Gastrocnemius medialis (tissue), 4 donors: ENCODE measurements at regions not wholly inside any gene's neighbourhood (a gene's known extent, or its start where the extent isn't known, plus 50 kb on each side); places are given as distances from the start of the nearest gene placed in this dataset.

ENCODE experiments used
- ATAC-seq, 2 donors: fragments of 150-250 bp; one replicate each; pipeline ENCODE4 v1.9.1; 2016
- DNase-seq, 2 donors: peaks; one replicate each; pipeline ENCODE4 v3.0.0-alpha.2; 2019
- H3K27ac ChIP-seq, 4 donors: fragments of 200-600 bp; sonication (generic); 1 replicate in 1 of 4; 2 replicates in 3 of 4; pipeline ENCODE4 v1.5.1; 2016 to 2018; ENCODE audit warnings: mild to moderate bottlenecking in 2 of 4, moderate library complexity in 1 of 4
- H3K27me3 ChIP-seq, 3 donors: fragments of 200-600 bp; sonication (generic) in 2 of 3; 1 replicate in 1 of 3; 2 replicates in 2 of 3; pipeline versions ENCODE4 v1.5.1 to v1.6.0; 2016 to 2019; ENCODE audit warnings: mild to moderate bottlenecking in 1 of 3, moderate library complexity in 1 of 3
- H3K36me3 ChIP-seq, 2 donors: fragments of 200-600 bp; sonication (generic) in 1 of 2; one replicate each; pipeline ENCODE4 v1.5.1; 2017 to 2018
- H3K4me1 ChIP-seq, 2 donors: fragments of 200-600 bp; sonication (generic) in 1 of 2; one replicate each; pipeline ENCODE4 v1.5.1; 2016 to 2017; ENCODE audit warnings: mild to moderate bottlenecking in 2 of 2
- H3K4me3 ChIP-seq, 4 donors: fragments of 200-600 bp; sonication (generic) in 3 of 4; 1 replicate in 1 of 4; 2 replicates in 3 of 4; pipeline ENCODE4 v1.5.1; 2016 to 2019; ENCODE audit warnings: mild to moderate bottlenecking in 2 of 4
- H3K9me3 ChIP-seq, 3 donors: fragments of 200-600 bp; sonication (generic) in 2 of 3; 1 replicate in 1 of 3; 2 replicates in 2 of 3; pipeline ENCODE4 v1.5.1; 2016 to 2019
- CTCF ChIP-seq, 5 experiments: fragments of 450-650 bp in 3 of 5; fragments of 200-600 bp in 2 of 5; sonication (generic) in 2 of 5; IDR thresholded peaks in 4 of 5; conservative IDR thresholded peaks in 1 of 5; 1 replicate in 4 of 5; 2 replicates in 1 of 5; pipeline ENCODE4 v1.5.1; 2016 to 2019; ENCODE audit warnings: antibody characterized with exemption in 5 of 5, mild to moderate bottlenecking in 3 of 5, moderate library complexity in 3 of 5
- POLR2A ChIP-seq, 2 donors: fragments of 450-650 bp; IDR thresholded peaks; one replicate each; pipeline ENCODE4 v1.6.1; 2017; ENCODE audit warnings: antibody characterized with exemption in 2 of 2, mild to moderate bottlenecking in 2 of 2, moderate library complexity in 2 of 2
- in situ Hi-C, 4 donors: fragments of 200-750 bp; cut with MboI; loops; one replicate each; pipeline versions ENCODE4 v1.15.0 to v1.8.0; 2017; ENCODE audit warnings: low sequenced_read_pairs in 4 of 4
- intact Hi-C: fragments of 100-400 bp; cut with DNase I; formaldehyde crosslinking; loops from one replicate; pipeline ENCODE4 v1.15.1; 2023; ENCODE audit warnings: low total_unique reads

GRCh38 chr2:16137080-16137755 is 196.9 kb downstream of the MYCN start:
- DNase-seq (no peak), ATAC-seq (no peak)
- H3K27me3 ChIP-seq, result no peaks in the 10 kb centered on the region
- no peaks in the 10 kb centered on the region for H3K36me3 ChIP-seq
- no peak overlapping the region for H3K27ac ChIP-seq
- in situ Hi-C loops, result no loop called here
- H3K4me1 ChIP-seq, result no peaks in the 10 kb centered on the region
- no peak overlapping the region for H3K4me3 ChIP-seq
- no peaks in the 10 kb centered on the region for H3K9me3 ChIP-seq
- intact Hi-C loops, result no loop called here
- no peak for TF ChIP-seq CTCF (IDR thresholded peaks at IDR 0.05 in 4 of 5, conservative IDR thresholded peaks at IDR 0.05 in 1 of 5)
- no peak for TF ChIP-seq POLR2A (IDR thresholded peaks at IDR 0.05)

- no peak for TF ChIP-seq CTCF (IDR thresholded peaks at IDR 0.05 in 4 of 5, conservative IDR thresholded peaks at IDR 0.05 in 1 of 5)
- TF ChIP-seq POLR2A (IDR thresholded peaks at IDR 0.05), result no peak
- Histone ChIP-seq H3K4me1 (no peaks in the 10 kb centered on the region), H3K9me3 (no peaks in the 10 kb centered on the region), H3K4me3 (no peak overlapping the region), H3K27me3 (no peaks in the 10 kb centered on the region), H3K27ac (no peak overlapping the region), H3K36me3 (no peaks in the 10 kb centered on the region)
- intact Hi-C loops, result no loop called here
- no peak for DNase-seq
- in situ Hi-C loops, result no loop called here
- ATAC-seq, result no peak
Observed at GRCh38 chr2:16136461-16137035, 196.2 kb downstream of the MYCN start.

GRCh38 chr2:16135913-16136310 is 195.6 kb downstream of the MYCN start:
- in situ Hi-C loops, result no loop called here
- no peak overlapping the region for H3K4me3 ChIP-seq
- no peak for DNase-seq
- H3K9me3 ChIP-seq, result no peaks in the 10 kb centered on the region
- H3K4me1 ChIP-seq, result no peaks in the 10 kb centered on the region
- ATAC-seq, result no peak
- no peaks in the 10 kb centered on the region for H3K27me3 ChIP-seq
- TF ChIP-seq CTCF (IDR thresholded peaks at IDR 0.05 in 4 of 5, conservative IDR thresholded peaks at IDR 0.05 in 1 of 5) (no peak), POLR2A (IDR thresholded peaks at IDR 0.05) (no peak)
- intact Hi-C loops, result no loop called here
- no peaks in the 10 kb centered on the region for H3K36me3 ChIP-seq
- H3K27ac ChIP-seq, result no peak overlapping the region

GRCh38 chr2:16135196-16135912 is 195.0 kb downstream of the MYCN start:
- in situ Hi-C loops, result no loop called here
- no peak for TF ChIP-seq POLR2A (IDR thresholded peaks at IDR 0.05)
- no peak for TF ChIP-seq CTCF (IDR thresholded peaks at IDR 0.05 in 4 of 5, conservative IDR thresholded peaks at IDR 0.05 in 1 of 5)
- no peak overlapping the region for H3K27ac ChIP-seq
- no peaks in the 10 kb centered on the region for H3K4me1 ChIP-seq
- intact Hi-C loops, result no loop called here
- H3K9me3 ChIP-seq, result no peaks in the 10 kb centered on the region
- no peak for ATAC-seq
- DNase-seq, result no peak
- H3K36me3 ChIP-seq, result no peaks in the 10 kb centered on the region
- no peaks in the 10 kb centered on the region for H3K27me3 ChIP-seq
- H3K4me3 ChIP-seq, result no peak overlapping the region
